Smooth muscle cell (in vitro differentiated cells): ENCODE measurements at regions not wholly inside any gene's neighbourhood (a gene's known extent, or its start where the extent isn't known, plus 50 kb on each side); places are given as distances from the start of the nearest gene placed in this dataset.

Source experiments
- DNase-seq: peaks from one replicate; lab custom pipeline; 2025; ENCODE audit not compliant: unreplicated experiment; lab: John Stamatoyannopoulos, UW
- H2AFZ ChIP-seq: fragments of 200-600 bp; sonication (generic); 2 replicates; pipeline ENCODE4 v1.6.0; 2016; ENCODE audit warnings: antibody characterized with exemption, low read depth, mild to moderate bottlenecking
- H3F3A ChIP-seq: fragments of 200-600 bp; sonication (generic); 2 replicates; pipeline ENCODE4 v1.6.0; 2017; ENCODE audit warnings: antibody characterized with exemption, low read depth
- H3K27ac ChIP-seq: fragments of 200-600 bp; sonication (generic); 2 replicates; pipeline ENCODE4 v1.5.1; 2016; ENCODE audit warnings: low read depth, mild to moderate bottlenecking
- H3K27me3 ChIP-seq: fragments of 200-600 bp; sonication (generic); 2 replicates; pipeline ENCODE4 v1.6.1; 2016; ENCODE audit warnings: low read depth, mild to moderate bottlenecking
- H3K36me3 ChIP-seq: fragments of 200-600 bp; sonication (generic); 2 replicates; pipeline ENCODE4 v1.5.1; 2016; ENCODE audit warnings: low read depth
- H3K4me1 ChIP-seq: fragments of 200-600 bp; sonication (generic); 2 replicates; pipeline ENCODE4 v1.5.1; 2016; ENCODE audit warnings: low read depth
- H3K4me2 ChIP-seq: fragments of 200-600 bp; sonication (generic); 2 replicates; pipeline ENCODE4 v1.6.0; 2016; ENCODE audit warnings: mild to moderate bottlenecking
- H3K4me3 ChIP-seq: fragments of 200-600 bp; sonication (generic); 2 replicates; pipeline ENCODE4 v1.5.1; 2016; ENCODE audit warnings: mild to moderate bottlenecking
- H3K79me2 ChIP-seq: fragments of 200-600 bp; sonication (generic); 2 replicates; pipeline ENCODE4 v1.6.0; 2016; ENCODE audit warnings: low read depth, mild to moderate bottlenecking
- H3K9ac ChIP-seq: fragments of 200-600 bp; sonication (generic); 2 replicates; pipeline ENCODE4 v1.6.0; 2016; ENCODE audit warnings: low read depth
- H3K9me3 ChIP-seq: fragments of 200-600 bp; sonication (generic); replicated peaks from 2 replicates; pipeline ENCODE4 v1.5.1; 2016; ENCODE audit warnings: low read depth
- H4K20me1 ChIP-seq: fragments of 200-600 bp; sonication (generic); 2 replicates; pipeline ENCODE4 v1.6.0; 2016; ENCODE audit warnings: low read depth
- WGBS: methylation state at CpG from one replicate; pipeline ENCODE4 v1.1.7; 2016; ENCODE audit warnings: low lambda C conversion rate; 5-methylcytosine and 5-hydroxymethylcytosine counted together
- TF ChIP-seq, protein P1 (sequence below): fragments of 200-600 bp; sonication (generic); IDR thresholded peaks from 2 replicates; pipeline ENCODE4 v1.5.1; 2017; ENCODE audit warnings: borderline replicate concordance, mild to moderate bottlenecking, antibody characterized with exemption; ENCODE audit not compliant: insufficient read depth, poor library complexity, severe bottlenecking

- Histone ChIP-seq H2AFZ (no peak overlapping the region), H3K79me2 (no peaks in the 10 kb centered on the region), H3F3A (no peaks in the 10 kb centered on the region), H3K9ac (no peak overlapping the region), H3K27ac (no peak overlapping the region), H3K4me2 (no peak overlapping the region), H3K9me3 (no peaks in the 10 kb centered on the region), H4K20me1 (no peaks in the 10 kb centered on the region), H3K4me1 (no peaks in the 10 kb centered on the region), H3K36me3 (no peaks in the 10 kb centered on the region), H3K4me3 (no peak overlapping the region), H3K27me3 (no peaks in the 10 kb centered on the region)
- no peak for DNase-seq
- WGBS: 83% methylated on average over 1 of the region's 1 CpG
- TF ChIP-seq, protein P1, sequence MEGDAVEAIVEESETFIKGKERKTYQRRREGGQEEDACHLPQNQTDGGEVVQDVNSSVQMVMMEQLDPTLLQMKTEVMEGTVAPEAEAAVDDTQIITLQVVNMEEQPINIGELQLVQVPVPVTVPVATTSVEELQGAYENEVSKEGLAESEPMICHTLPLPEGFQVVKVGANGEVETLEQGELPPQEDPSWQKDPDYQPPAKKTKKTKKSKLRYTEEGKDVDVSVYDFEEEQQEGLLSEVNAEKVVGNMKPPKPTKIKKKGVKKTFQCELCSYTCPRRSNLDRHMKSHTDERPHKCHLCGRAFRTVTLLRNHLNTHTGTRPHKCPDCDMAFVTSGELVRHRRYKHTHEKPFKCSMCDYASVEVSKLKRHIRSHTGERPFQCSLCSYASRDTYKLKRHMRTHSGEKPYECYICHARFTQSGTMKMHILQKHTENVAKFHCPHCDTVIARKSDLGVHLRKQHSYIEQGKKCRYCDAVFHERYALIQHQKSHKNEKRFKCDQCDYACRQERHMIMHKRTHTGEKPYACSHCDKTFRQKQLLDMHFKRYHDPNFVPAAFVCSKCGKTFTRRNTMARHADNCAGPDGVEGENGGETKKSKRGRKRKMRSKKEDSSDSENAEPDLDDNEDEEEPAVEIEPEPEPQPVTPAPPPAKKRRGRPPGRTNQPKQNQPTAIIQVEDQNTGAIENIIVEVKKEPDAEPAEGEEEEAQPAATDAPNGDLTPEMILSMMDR: no peak
These were observed 70.8 kb upstream of the ATP1A1 start for GRCh38 chr1:116302281-116302680.

GRCh38 chr1:116306102-116306501 is 66.9 kb upstream of the ATP1A1 start:
- Histone ChIP-seq H3K4me2 (no peak overlapping the region), H3K27ac (no peak overlapping the region), H3K36me3 (no peaks in the 10 kb centered on the region), H3K79me2 (no peaks in the 10 kb centered on the region), H2AFZ (no peak overlapping the region), H3K4me3 (no peak overlapping the region), H3K27me3 (no peaks in the 10 kb centered on the region), H3K9me3 (no peaks in the 10 kb centered on the region), H4K20me1 (no peaks in the 10 kb centered on the region), H3K4me1 (no peaks in the 10 kb centered on the region), H3K9ac (no peak overlapping the region), H3F3A (no peaks in the 10 kb centered on the region)
- whole genome bisulfite sequencing: 80% methylated on average over 2 of the region's 2 CpGs
- no peak for DNase-seq
- TF ChIP-seq, protein P1: no peak

- Histone ChIP-seq H4K20me1 (no peaks in the 10 kb centered on the region), H3K79me2 (no peaks in the 10 kb centered on the region), H3K9me3 (no peaks in the 10 kb centered on the region), H3K36me3 (no peaks in the 10 kb centered on the region), H3K4me2 (no peak overlapping the region), H3K9ac (no peak overlapping the region), H3K4me3 (no peak overlapping the region), H3F3A (no peaks in the 10 kb centered on the region), H3K4me1 (no peaks in the 10 kb centered on the region), H3K27me3 (no peaks in the 10 kb centered on the region), H3K27ac (no peak overlapping the region), H2AFZ (no peak overlapping the region)
- no peak for DNase-seq
- TF ChIP-seq, protein P1: no peak
- 91% methylated on average over 5 of the region's 5 CpGs for WGBS
These were observed 66.1 kb upstream of the ATP1A1 start for GRCh38 chr1:116306840-116307442.

GRCh38 chr1:116308276-116308675 is 64.8 kb upstream of the ATP1A1 start:
- no peaks in the 10 kb centered on the region for H3K4me1 ChIP-seq
- H4K20me1 ChIP-seq: no peaks in the 10 kb centered on the region
- no peaks in the 10 kb centered on the region for H3K9me3 ChIP-seq
- H3K4me2 ChIP-seq: no peak overlapping the region
- no peak overlapping the region for H3K4me3 ChIP-seq
- no peak overlapping the region for H2AFZ ChIP-seq
- no peaks in the 10 kb centered on the region for H3K27me3 ChIP-seq
- H3K79me2 ChIP-seq: no peaks in the 10 kb centered on the region
- no peak overlapping the region for H3K9ac ChIP-seq
- no peaks in the 10 kb centered on the region for H3K36me3 ChIP-seq
- DNase-seq: no peak
- no peak overlapping the region for H3K27ac ChIP-seq
- no peaks in the 10 kb centered on the region for H3F3A ChIP-seq
- TF ChIP-seq, protein P1: no peak
